Inflammatory macrophage (primary cell): ENCODE measurements at regions not wholly inside any gene's neighbourhood (a gene's known extent, or its start where the extent isn't known, plus 50 kb on each side); places are given as distances from the start of the nearest gene placed in this dataset.
"Not testable (repeated sequence)": the region's sequence is repeated elsewhere in the genome, so short reads cannot be mapped to it uniquely, and the experiment has no call there.

Source experiments
- DNase-seq, 2 donors: peaks; one replicate each; pipeline ENCODE4 v3.0.0-alpha.2; 2020 to 2022

DNA sequence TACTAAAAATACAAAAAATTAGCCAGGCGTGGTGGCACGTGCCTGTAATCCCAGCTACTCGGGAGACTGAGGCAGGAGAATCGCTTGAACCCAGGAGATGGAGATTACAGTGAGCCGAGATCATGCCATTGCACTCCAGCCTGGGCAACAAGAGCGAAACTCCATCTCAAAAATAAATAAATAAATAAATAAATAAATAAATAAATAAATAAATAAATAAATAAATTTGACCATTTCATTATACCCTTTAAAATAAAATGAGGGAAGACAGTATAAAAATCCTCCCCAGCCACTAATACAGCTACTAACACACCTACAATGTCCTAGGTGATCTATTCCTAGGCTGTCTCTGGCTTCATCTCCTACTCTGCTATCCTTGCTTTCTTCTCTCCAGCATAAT, 562.8 kb downstream of the ZBBX start:
- DNase-seq, result not testable (repeated sequence)

DNA sequence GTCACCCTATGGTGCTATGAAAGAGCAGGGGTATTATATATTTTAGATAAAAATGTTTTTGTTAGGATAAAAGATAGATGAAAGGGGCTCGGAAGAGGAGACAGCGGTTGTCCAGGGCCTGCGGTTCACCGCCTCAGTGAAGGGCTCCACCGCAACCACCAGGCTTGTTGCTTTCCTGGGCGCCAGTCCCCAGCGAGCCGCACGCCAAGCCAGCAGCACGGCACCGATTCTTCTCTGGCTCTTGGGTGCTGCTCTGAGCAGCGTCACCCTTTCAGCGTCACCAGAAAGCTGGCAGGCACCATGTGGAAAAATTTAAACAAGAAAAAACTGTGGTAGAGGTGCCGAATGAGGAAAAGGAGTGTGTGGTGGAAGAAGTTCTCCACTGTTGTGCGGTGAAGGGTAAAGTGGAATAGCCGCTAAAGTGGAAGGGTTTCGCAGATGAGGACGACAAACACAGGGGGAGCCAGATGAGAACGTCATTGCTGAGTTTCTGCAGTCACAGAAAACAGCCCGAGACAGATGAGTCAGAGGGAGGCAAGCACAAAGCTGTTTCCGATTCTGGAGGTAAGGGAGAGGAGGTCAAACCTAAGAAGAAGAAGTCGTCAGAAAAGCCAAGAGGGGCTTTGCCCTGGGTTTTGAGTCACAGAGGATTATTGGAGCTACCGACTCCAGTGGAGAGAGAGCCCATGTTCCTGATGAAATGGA, 569.2 kb downstream of the ZBBX start:
- no peak for DNase-seq

DNA sequence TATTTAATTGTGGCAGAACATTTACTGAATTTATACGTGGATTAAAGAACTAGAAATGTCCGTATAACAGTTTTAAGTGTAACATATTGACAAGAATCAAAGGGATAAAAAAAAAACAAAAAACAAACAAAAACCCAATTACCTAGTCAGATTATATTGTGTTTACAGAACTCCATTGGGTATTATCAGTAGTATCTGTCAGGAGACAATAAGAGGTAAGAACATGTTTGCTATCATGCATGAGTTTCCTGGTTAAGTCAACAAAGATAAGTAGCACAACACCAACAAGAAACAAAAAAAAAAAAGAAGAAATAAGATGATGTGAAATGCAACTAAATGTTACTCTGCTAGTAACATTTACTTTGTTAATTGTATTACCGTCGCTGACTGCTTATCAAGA, 570.6 kb downstream of the ZBBX start:
- DNase-seq, result no peak

DNA sequence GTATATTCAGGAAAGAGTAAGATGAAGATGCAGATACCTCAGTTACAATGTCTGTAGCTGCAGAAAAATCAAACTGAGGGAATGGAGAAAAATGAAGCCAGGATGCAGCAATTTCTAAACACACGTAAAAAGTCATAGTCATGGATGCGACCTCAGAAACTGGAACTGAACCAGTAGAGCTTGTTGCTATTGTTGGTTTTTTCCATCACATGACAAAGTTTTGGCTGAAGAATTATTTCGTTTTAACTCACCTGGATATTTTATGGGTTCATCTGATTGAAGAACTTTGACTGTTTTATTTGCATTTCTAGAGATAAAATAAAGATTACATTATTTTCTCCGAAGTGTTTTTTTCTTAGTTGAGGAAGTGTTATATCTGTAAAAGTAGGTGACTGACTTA, 591.2 kb downstream of the ZBBX start:
- no peak for DNase-seq

DNA sequence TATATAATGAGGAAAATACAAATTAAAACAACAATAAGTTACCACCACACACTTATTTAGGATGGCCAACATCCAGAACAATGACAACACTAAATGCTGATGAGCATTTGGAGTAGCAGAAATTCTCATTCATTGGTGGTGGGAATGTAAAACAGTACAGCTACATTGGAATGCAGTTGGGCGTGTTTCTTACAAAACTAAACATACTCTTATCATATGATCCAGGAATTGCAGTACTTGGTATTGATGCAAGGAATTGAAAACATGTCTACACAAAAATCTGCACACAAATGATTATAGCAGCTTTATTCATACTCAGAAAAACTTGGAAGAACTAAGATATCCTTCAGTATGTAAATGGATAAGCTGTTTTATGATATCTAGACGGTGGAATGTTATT, 594.2 kb downstream of the ZBBX start:
- DNase-seq, result no peak

- no peak for DNase-seq
These were observed 596.9 kb downstream of the ZBBX start for GRCh38 chr3:166783206-166783605.

DNA sequence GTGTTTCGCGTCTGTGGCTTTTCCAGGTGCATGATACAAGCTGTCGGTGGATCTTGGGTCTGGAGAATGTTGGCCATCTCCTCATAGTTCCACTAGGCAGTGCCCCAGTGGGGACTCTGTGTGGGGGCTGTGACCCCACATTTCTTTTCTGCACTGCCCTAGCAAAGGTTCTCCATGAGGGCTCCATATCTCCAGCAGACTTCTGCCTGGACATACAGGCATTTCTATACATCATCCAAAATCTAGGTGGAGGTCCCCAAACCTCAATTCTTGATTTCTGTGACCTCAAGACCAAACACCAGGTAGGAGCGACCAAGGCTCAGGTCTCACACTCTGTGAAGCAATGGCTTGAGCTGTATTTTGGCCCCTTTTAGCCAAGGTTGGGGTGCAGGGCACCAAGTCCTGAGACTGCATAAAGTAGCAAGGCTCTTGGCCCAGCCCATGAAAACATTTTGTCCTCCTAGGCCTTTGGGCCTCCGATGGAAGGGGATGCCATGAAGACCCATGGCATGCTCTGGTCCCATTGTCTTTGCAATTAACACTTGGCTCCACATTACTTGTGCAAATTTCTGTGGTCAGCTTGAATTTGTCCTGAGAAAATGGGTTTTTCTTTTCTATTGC, 615.3 kb downstream of the ZBBX start:
- DNase-seq, result no peak

DNA sequence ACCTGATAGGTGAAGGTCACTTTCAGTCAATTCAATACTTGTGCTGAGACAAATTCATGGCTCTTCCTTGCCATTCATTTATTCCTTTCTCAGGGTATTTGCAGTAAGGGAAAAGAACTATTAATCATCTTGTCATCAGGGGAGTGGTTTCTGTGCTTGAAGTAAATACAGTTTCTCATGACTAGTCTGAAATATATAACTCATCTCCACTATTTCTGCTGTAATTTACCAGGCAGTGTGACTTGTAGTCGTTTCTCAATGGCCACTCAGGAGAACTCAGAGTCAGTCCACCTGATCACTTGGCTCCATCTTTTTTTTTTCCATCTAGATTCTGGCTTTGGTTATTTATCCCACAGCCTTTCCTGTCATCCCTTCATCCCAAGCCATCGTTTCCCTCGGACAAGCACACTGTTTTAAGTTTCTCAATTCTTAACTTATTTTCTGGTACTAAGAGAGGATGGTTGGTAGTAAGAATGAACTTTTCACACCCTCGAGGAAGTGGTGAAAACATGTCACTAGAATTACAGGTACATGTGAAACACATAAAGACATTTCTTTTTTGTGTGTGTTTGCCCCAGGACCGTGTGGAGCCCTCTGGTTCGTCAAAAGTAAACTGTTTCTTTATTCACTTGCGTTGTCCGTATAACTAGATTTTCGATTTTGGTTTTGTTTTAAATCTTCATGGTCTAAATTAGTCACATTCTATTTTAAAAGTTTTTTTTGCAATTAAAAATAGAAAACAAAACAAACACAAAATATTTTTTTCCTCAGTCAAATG, 620.2 kb downstream of the ZBBX start:
- no peak for DNase-seq

DNA sequence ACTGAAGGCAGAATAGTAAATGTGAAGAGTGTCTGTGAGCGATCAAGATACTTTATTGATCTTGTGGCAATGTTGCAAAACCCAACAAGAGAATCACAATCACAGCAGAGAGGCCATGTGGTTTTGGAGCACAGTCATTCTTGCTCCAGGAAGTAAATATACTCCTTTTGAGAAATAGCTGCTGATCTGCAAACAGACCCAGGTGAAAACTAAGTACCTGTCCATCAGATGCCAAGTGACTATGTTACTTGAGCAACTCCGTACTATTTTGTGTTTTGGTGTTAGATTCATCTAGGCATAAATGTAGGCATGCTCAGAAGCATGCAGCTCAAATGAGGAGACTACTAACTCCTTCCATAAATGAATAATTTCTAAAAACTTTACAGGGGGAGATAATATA, 627.9 kb downstream of the ZBBX start:
- DNase-seq, result no peak

DNA sequence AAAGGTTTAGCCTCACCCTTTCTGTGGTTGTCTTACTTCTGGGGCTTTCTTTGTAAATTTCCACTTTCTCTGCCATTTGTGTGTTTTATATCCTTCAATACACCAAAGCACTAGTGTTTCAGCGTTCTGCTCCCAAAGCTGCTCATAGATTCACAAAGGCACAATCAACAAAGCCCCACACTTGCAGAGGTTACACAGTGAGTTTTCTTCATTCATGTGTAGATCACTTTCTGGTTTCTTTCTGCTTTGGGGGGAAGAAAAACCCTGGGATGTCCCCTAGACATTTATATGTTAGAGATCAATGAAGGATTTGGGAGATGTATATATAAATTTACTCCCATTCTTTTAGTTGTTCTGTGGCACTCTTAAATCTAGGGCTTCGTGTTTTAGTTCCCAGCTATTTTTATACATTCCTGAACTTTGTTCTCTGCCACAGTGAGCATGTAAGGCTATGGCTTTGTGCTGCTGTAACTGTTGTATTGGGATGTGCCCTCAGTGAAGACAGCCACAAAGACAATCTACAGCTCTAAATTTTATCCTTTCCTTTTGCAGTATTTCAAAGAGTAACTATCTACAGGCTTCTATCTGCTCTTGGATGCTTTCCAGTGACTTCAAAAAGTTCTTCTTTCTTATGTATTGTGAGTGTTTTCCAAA, 636.5 kb downstream of the ZBBX start:
- DNase-seq, result no peak

GRCh38 chr3:166734734-166735133, 645.4 kb downstream of the ZBBX start:
- no peak for DNase-seq

- no peak for DNase-seq
These were observed 648.4 kb downstream of the ZBBX start for GRCh38 chr3:166731701-166732100.

DNA sequence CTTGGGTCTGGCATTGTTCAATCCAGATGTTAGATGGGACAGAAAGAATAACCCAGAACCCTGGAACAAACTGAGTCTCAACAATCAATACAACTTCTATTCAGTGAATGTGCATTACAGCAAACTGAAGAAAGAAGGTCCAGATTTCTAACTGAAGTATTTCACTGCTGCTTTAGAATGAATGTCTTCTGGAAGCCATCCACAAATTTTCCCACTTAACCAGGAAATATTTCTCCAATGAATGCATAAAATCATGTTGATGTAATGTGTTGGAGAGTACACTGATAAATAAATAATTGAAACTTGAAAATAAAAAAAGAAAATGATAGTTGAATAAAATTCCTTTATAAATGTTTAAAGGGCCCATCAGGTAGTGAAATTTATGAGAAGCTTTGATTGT, 658.6 kb downstream of the ZBBX start:
- DNase-seq, result no peak

DNA sequence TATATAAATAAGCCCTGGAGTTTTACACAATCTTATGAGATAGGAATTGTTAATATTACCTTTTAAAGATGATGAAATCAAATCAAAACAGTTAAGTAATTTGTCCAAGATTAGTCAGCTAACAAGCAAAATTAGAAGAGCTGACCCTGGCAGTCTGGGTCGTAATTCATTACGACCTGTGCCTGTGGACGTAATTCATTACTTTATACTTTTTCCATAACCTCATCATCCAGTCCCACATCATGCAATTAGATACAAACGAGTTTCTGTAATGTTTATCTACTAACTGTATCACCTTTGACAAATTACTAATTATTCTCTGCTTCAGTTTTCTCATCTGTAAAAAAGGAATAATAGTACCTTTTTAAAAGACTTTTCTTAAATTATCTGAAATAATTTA, 665.9 kb downstream of the ZBBX start:
- no peak for DNase-seq

DNA sequence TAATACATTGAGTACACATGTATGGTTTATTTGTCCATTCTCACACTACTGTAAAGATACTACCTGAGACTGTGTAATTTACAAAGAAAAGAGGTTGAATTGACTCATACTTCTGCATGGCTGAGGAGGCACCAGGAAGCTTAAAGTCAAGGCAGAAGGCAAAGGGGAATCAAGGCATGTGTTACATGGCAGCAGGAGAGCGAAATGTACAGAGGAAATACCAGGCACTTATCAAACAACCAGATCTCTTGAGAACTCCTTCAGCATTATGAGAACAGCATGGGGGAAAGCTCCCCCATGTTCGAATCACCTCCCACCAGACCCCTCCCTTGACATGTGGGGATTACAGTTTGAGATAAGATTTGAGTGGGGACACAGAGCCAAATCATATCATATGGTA, 666.3 kb downstream of the ZBBX start:
- DNase-seq, result no peak

- no peak for DNase-seq
These were observed 674.0 kb downstream of the ZBBX start for GRCh38 chr3:166706094-166706493.

GRCh38 chr3:166697495-166697894, 682.6 kb downstream of the ZBBX start:
- DNase-seq, result no peak

DNA sequence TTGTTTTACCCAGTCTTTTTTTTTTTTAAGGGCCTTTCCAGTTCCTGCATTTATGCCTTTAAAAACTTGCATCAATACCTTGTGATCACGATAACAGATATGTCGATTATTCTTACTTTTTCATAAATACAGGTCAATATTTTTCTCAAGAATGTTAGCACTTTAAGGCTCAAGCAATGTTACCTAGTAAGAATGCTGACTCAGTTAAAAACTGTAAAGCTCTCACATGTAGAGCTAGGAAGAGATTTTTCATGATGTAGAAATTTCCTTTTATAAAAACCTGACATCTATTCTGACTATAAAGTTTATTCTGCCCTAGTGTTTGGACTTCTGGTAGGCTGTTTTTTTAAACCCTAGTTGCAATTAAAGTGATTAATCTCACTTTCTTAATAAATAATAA, 684.0 kb downstream of the ZBBX start:
- DNase-seq, result no peak

GRCh38 chr3:166688665-166689064, 691.4 kb downstream of the ZBBX start:
- DNase-seq, result no peak

DNA sequence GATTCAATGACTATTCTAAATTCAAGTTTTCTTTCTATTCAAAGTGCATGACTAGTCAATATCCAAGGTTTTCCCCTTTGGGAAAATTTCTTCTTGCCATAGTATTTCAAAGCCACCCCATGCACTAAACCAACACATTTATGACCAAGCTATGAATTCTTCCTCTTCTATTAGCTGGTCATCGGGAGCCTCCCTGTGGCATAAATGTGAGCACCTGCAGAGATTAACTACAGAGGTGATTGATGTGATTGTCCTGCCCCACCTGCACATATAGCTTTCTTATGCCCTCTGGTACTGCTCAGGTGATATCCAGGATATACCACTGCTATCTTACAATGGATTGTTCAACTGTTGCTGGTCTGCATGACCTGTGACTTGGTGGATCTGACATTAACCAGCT, 694.9 kb downstream of the ZBBX start:
- no peak for DNase-seq

- DNase-seq, result not testable (repeated sequence)
These were observed 696.0 kb downstream of the ZBBX start for GRCh38 chr3:166684077-166684476.

- DNase-seq, result no peak
These were observed 710.3 kb downstream of the ZBBX start for GRCh38 chr3:166669781-166670180.

DNA sequence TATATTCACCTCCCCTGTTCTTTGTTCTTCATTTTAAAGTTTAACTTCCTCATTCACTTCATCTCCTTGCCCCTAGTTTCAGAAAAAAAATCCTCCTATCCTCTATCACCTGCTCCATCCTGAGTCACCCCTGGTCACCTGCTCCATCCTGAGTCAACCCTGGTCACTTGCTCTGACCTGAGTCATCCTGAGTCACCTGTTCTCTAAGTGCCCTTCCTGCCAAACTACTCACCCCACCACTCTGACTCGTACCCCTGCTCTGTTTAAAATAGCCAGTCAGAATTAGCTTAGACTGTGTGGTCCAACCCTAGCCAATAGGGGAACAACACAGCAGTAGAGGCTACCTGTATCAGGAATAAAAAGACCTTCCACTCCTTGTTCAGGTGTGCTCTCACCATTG, 716.9 kb downstream of the ZBBX start:
- no peak for DNase-seq

DNA sequence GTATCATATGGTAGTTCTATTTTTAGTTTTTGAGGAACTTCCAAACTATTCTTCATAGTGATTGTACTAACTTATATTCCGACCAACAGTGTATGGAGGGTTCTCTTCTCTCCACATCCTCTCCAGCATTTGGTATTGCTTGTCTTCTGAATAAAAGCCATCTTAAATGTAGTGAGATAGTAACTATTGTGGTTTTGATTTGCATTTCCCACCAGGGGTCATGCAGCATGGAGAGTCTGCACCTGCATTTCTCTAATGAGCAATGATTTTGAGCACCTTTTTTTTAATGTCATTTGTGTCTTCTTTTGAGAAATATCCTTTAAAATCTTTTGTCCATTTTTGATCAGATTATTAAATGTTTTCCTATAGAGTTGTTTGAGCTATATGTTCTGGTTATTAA, 718.5 kb downstream of the ZBBX start:
- DNase-seq, result no peak
